GM12872 (cell line): ENCODE measurements at regions not wholly inside any gene's neighbourhood (a gene's known extent, or its start where the extent isn't known, plus 50 kb on each side); places are given as distances from the start of the nearest gene placed in this dataset.

Experiments
- TF ChIP-seq, protein P1 (sequence below): IDR thresholded peaks from 3 replicates; pipeline ENCODE4 v1.5.1; 2011; ENCODE audit warnings: low read depth, mild to moderate bottlenecking, low read length, moderate library complexity; ENCODE audit not compliant: insufficient read depth

GRCh38 chr13:26878438-26878837, 117.9 kb upstream of the GPR12 start:
- TF ChIP-seq, protein P1, sequence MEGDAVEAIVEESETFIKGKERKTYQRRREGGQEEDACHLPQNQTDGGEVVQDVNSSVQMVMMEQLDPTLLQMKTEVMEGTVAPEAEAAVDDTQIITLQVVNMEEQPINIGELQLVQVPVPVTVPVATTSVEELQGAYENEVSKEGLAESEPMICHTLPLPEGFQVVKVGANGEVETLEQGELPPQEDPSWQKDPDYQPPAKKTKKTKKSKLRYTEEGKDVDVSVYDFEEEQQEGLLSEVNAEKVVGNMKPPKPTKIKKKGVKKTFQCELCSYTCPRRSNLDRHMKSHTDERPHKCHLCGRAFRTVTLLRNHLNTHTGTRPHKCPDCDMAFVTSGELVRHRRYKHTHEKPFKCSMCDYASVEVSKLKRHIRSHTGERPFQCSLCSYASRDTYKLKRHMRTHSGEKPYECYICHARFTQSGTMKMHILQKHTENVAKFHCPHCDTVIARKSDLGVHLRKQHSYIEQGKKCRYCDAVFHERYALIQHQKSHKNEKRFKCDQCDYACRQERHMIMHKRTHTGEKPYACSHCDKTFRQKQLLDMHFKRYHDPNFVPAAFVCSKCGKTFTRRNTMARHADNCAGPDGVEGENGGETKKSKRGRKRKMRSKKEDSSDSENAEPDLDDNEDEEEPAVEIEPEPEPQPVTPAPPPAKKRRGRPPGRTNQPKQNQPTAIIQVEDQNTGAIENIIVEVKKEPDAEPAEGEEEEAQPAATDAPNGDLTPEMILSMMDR = no peak

DNA sequence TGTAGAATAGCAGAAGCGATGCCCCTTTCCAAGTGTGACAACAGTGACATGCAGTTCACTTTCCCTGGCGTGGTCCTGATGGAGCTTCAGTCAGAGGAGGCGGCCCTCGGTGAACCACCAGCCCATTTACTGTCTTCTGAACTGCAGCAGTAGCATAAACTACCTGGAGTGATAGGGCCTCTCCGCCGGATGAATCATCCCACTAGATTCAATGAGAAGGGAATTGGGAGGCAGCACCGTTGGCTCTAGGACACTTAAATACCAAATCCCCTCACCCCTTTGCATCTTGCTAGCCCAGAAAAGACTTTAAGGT, 112.8 kb upstream of the GPR12 start:
- TF ChIP-seq, protein P1 = no peak

- TF ChIP-seq, protein P1 = peak; percentile 90
Measured at GRCh38 chr13:26872525-26873385, 112.2 kb upstream of the GPR12 start.

DNA sequence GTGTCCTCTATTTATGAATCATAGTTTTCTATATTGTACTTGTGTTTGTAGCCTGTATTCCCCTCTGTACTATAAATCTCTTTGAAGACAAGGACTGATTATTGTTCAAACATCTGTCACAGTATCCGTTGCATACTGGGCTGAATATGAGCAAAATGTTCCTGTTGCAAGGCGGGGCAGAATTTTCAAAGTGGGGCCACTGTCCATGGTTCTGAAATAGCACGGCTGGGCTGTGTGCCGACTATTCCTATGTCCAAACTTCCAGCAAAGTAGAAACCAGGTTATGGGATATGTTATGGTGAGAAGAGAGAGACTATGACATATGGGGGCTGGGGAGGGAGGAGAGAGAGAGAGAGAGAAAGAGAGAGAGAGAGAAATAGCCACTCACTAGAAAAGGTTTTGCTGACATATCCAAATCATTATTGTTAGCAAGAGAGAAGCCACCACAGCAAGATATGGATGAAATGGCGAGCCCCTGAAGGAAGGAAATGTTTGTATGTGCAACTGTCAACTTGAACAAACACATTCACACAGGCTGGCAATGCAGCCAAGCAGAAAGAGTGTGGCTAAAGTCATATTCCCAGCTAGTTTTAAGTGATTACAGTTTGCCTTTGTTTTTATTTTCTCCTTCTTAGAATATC, 107.0 kb upstream of the GPR12 start:
- TF ChIP-seq, protein P1 = no peak

- TF ChIP-seq, protein P1 = no peak
Measured at GRCh38 chr13:26864576-26864975, 104.0 kb upstream of the GPR12 start.

DNA sequence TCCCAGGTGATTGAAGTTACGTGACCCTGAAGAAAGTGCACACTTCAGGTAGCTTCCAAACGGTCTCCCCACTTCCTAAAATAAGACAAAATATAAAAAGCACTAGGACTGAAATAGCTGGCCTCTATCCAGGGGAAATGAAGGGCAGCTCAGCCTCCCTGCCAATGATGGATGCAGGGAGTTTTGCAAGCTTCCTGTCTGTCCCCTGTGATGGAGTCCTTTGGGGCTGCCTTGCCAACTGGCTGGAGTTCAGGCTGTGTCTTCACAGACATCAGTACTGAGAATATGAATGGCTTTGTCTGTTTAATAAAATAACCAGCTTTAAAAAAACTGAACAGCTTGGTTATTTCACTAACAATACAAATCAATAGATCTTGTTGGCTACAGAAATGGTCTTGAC, 101.4 kb upstream of the GPR12 start:
- TF ChIP-seq, protein P1 = no peak

DNA sequence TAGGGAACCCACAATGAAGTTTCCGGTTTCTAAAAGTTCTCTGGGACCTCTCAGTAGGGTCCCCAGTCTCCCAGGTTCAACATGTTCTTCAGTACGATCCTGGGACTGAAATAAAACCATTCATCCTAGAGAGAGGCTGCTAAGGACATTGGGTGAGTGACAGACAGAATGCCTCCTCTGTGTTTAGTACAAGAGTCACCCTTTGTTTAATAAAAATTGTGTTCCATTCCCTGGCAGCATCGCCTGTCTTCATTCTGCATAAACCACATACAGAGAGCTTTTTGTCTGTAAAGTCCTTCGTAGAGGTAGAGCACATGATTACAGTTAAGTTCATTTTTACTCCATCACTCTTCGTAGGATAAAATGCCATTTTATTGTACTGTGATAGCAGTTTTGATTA, 95.3 kb upstream of the GPR12 start:
- TF ChIP-seq, protein P1 = no peak
